MM.1S (cell line): ENCODE measurements at regions not wholly inside any gene's neighbourhood (a gene's known extent, or its start where the extent isn't known, plus 50 kb on each side); places are given as distances from the start of the nearest gene placed in this dataset.

Experiments
- DNase-seq: peaks from one replicate; pipeline ENCODE4 v3.0.0-alpha.2; 2015
- H2AFZ ChIP-seq: fragments of 300-600 bp; sonication (generic); 2 replicates; pipeline ENCODE4 v1.6.0; 2016; ENCODE audit warnings: antibody characterized with exemption, low read length
- H3F3A ChIP-seq: fragments of 300-600 bp; sonication (generic); 2 replicates; pipeline ENCODE4 v1.6.1; 2016; ENCODE audit warnings: mild to moderate bottlenecking, antibody characterized with exemption, low read length, moderate library complexity, mixed read lengths; ENCODE audit not compliant: insufficient read depth
- H3K27ac ChIP-seq: fragments of 300-600 bp; sonication (generic); 2 replicates; pipeline ENCODE4 v1.5.1; 2016; ENCODE audit warnings: mild to moderate bottlenecking, low read length
- H3K27me3 ChIP-seq: fragments of 300-600 bp; sonication (generic); replicated peaks from 2 replicates; pipeline ENCODE4 v1.6.0; 2016; ENCODE audit warnings: low read length; ENCODE audit not compliant: insufficient read depth
- H3K36me3 ChIP-seq: fragments of 300-600 bp; sonication (generic); replicated peaks from 2 replicates; pipeline ENCODE4 v1.6.1; 2016; ENCODE audit warnings: mild to moderate bottlenecking, low read length, mixed read lengths; ENCODE audit not compliant: insufficient read depth
- H3K4me1 ChIP-seq: fragments of 300-600 bp; sonication (generic); 2 replicates; pipeline ENCODE4 v1.6.1; 2016; ENCODE audit warnings: low read length, mixed read lengths
- H3K4me2 ChIP-seq: fragments of 300-600 bp; sonication (generic); 2 replicates; pipeline ENCODE4 v1.6.0; 2016; ENCODE audit warnings: low read depth, low read length
- H3K4me3 ChIP-seq: fragments of 300-600 bp; sonication (generic); 2 replicates; pipeline ENCODE4 v1.5.1; 2016; ENCODE audit warnings: low read length, mixed read lengths
- H3K79me2 ChIP-seq: fragments of 300-600 bp; sonication (generic); 2 replicates; pipeline ENCODE4 v1.6.1; 2016; ENCODE audit warnings: mixed run types, low read length, mixed read lengths
- H3K9ac ChIP-seq: fragments of 300-600 bp; sonication (generic); 2 replicates; pipeline ENCODE4 v1.6.1; 2016; ENCODE audit warnings: low read length, mixed read lengths
- H3K9me2 ChIP-seq: fragments of 300-600 bp; sonication (generic); replicated peaks from 2 replicates; pipeline ENCODE4 v1.6.1; 2016; ENCODE audit warnings: mild to moderate bottlenecking, low read length, mixed read lengths; ENCODE audit not compliant: insufficient read depth
- H3K9me3 ChIP-seq: fragments of 300-600 bp; sonication (generic); replicated peaks from 2 replicates; pipeline ENCODE4 v1.6.1; 2016; ENCODE audit warnings: mild to moderate bottlenecking, low read length, mixed read lengths; ENCODE audit not compliant: insufficient read depth
- H4K20me1 ChIP-seq: fragments of 300-600 bp; sonication (generic); 2 replicates; pipeline ENCODE4 v1.6.1; 2016; ENCODE audit warnings: mild to moderate bottlenecking, low read length, moderate library complexity, mixed read lengths; ENCODE audit not compliant: insufficient read depth
- CTCF ChIP-seq: fragments of 300-600 bp; sonication (generic); IDR thresholded peaks from 2 replicates; pipeline ENCODE4 v1.5.1; 2016; ENCODE audit warnings: antibody characterized with exemption, low read length, mixed read lengths
- EZH2 ChIP-seq: fragments of 300-600 bp; sonication (generic); optimal IDR thresholded peaks from 2 replicates; pipeline ENCODE3; 2017; ENCODE audit warnings: low read depth, mild to moderate bottlenecking, antibody characterized with exemption, low read length, mixed read lengths
- EZH2phosphoT487 ChIP-seq: fragments of 300-600 bp; sonication (generic); IDR thresholded peaks from 2 replicates; pipeline ENCODE4 v1.6.1; 2018; ENCODE audit warnings: antibody characterized with exemption, low read length

- no peak overlapping the region for H3K27ac ChIP-seq
- H4K20me1 ChIP-seq, result no peaks in the 10 kb centered on the region
- H3K27me3 ChIP-seq, result no peaks in the 10 kb centered on the region
- no peak overlapping the region for H2AFZ ChIP-seq
- H3K9ac ChIP-seq, result no peak overlapping the region
- no peak for DNase-seq
- H3K36me3 ChIP-seq, result no peaks in the 10 kb centered on the region
- no peaks in the 10 kb centered on the region for H3K4me1 ChIP-seq
- H3K4me2 ChIP-seq, result no peak overlapping the region
- H3F3A ChIP-seq, result no peaks in the 10 kb centered on the region
- H3K79me2 ChIP-seq, result no peaks in the 10 kb centered on the region
- H3K9me3 ChIP-seq, result no peaks in the 10 kb centered on the region
- H3K9me2 ChIP-seq, result no peaks in the 10 kb centered on the region
- H3K4me3 ChIP-seq, result no peak overlapping the region
- TF ChIP-seq EZH2, result no peak
- TF ChIP-seq EZH2phosphoT487, result no peak
- TF ChIP-seq CTCF, result no peak
Observed at GRCh38 chr5:107168848-107169752, 501.6 kb downstream of the EFNA5 start.

- H3K9me3 ChIP-seq, result no peaks in the 10 kb centered on the region
- no peaks in the 10 kb centered on the region for H3K36me3 ChIP-seq
- no peak overlapping the region for H3K9ac ChIP-seq
- no peaks in the 10 kb centered on the region for H4K20me1 ChIP-seq
- TF ChIP-seq CTCF (no peak), EZH2 (no peak), EZH2phosphoT487 (no peak)
- no peaks in the 10 kb centered on the region for H3K4me1 ChIP-seq
- no peak overlapping the region for H3K27ac ChIP-seq
- no peaks in the 10 kb centered on the region for H3K9me2 ChIP-seq
- H3F3A ChIP-seq, result no peaks in the 10 kb centered on the region
- H2AFZ ChIP-seq, result no peak overlapping the region
- no peaks in the 10 kb centered on the region for H3K79me2 ChIP-seq
- DNase-seq, result no peak
- H3K27me3 ChIP-seq, result no peaks in the 10 kb centered on the region
- no peak overlapping the region for H3K4me2 ChIP-seq
- H3K4me3 ChIP-seq, result no peak overlapping the region
Observed at GRCh38 chr5:107168086-107168485, 502.7 kb downstream of the EFNA5 start.

- H3K9ac ChIP-seq, result no peak overlapping the region
- no peaks in the 10 kb centered on the region for H3F3A ChIP-seq
- no peak overlapping the region for H3K27ac ChIP-seq
- no peaks in the 10 kb centered on the region for H3K9me2 ChIP-seq
- H3K36me3 ChIP-seq, result no peaks in the 10 kb centered on the region
- H3K4me2 ChIP-seq, result no peak overlapping the region
- no peaks in the 10 kb centered on the region for H4K20me1 ChIP-seq
- no peak overlapping the region for H2AFZ ChIP-seq
- no peaks in the 10 kb centered on the region for H3K27me3 ChIP-seq
- DNase-seq, result no peak
- H3K79me2 ChIP-seq, result no peaks in the 10 kb centered on the region
- H3K9me3 ChIP-seq, result no peaks in the 10 kb centered on the region
- H3K4me1 ChIP-seq, result no peaks in the 10 kb centered on the region
- H3K4me3 ChIP-seq, result no peak overlapping the region
- TF ChIP-seq CTCF (no peak), EZH2phosphoT487 (no peak), EZH2 (no peak)
Observed at GRCh38 chr5:107165296-107165695, 505.4 kb downstream of the EFNA5 start.
